ENCODE measurements at regions not wholly inside any gene's neighbourhood (a gene's known extent, or its start where the extent isn't known, plus 50 kb on each side); places are given as distances from the start of the nearest gene placed in this dataset.

- TF ChIP-seq POLR2AphosphoS5 (IDR thresholded peaks at IDR 0.05) = no peak
- TF ChIP-seq POLR2A (IDR thresholded peaks at IDR 0.05) = no peak
- TF ChIP-seq CTCF (IDR thresholded peaks at IDR 0.05) = no peak
Measured at GRCh38 chr5:54795777-54796176, 189.6 kb downstream of the ESM1 start.

All from suprapubic skin (tissue), 4 donors.